ENCODE measurements at regions not wholly inside any gene's neighbourhood (a gene's known extent, or its start where the extent isn't known, plus 50 kb on each side); places are given as distances from the start of the nearest gene placed in this dataset.

DNA sequence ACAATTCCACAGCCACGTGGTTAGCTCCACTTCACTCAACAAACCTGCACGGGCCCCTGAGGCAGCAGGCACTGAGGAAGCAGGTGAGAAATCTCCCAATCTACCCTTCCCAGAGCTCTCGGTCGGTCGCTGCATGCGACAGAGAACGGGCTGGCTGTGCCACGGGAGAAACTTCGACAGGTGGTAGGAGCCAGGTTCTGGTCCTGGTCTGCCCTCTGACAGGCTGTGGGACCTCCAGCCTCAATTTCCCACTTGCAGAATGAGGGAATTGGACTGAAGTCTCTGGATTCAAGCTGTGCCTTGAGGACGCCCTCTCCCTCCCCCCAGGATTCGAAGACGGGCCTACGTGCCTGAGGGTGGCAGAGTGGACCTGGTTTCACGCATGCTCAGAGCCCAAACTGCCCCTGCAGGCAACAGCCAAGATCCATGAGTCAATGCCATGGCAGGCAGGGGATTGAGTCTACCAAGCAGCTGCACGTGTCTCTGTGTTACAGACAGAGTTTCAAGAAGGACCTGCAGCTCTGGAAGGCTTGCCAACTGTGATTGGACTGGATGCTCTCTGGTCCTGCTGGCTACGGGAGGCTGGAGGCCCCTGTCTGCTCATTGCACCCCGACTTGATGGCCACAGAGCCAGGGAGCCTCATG lies 215.0 kb downstream of the USP6NL start (continued):
- TF ChIP-seq, protein P1, sequence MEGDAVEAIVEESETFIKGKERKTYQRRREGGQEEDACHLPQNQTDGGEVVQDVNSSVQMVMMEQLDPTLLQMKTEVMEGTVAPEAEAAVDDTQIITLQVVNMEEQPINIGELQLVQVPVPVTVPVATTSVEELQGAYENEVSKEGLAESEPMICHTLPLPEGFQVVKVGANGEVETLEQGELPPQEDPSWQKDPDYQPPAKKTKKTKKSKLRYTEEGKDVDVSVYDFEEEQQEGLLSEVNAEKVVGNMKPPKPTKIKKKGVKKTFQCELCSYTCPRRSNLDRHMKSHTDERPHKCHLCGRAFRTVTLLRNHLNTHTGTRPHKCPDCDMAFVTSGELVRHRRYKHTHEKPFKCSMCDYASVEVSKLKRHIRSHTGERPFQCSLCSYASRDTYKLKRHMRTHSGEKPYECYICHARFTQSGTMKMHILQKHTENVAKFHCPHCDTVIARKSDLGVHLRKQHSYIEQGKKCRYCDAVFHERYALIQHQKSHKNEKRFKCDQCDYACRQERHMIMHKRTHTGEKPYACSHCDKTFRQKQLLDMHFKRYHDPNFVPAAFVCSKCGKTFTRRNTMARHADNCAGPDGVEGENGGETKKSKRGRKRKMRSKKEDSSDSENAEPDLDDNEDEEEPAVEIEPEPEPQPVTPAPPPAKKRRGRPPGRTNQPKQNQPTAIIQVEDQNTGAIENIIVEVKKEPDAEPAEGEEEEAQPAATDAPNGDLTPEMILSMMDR (IDR thresholded peaks at IDR 0.05; ENCODE audit: control extremely low read depth in 1 of 3, insufficient read depth in 1 of 3, low read depth in 1 of 3, low read length in 3 of 3), result no peak
- TF ChIP-seq KDM4A (IDR thresholded peaks at IDR 0.05; ENCODE audit: low read depth, low read length, severe bottlenecking), result no peak

Measured in H1 (cell line).